Endothelial cell (in vitro differentiated cells): ENCODE measurements at regions not wholly inside any gene's neighbourhood (a gene's known extent, or its start where the extent isn't known, plus 50 kb on each side); places are given as distances from the start of the nearest gene placed in this dataset.
"Not testable (repeated sequence)": the region's sequence is repeated elsewhere in the genome, so short reads cannot be mapped to it uniquely, and the experiment has no call there.

ENCODE experiments used
- DNase-seq: peaks from one replicate; pipeline ENCODE4 v3.0.0; 2021; ENCODE audit warnings: low spot score
- H3K27ac Mint-ChIP-seq: one replicate; pipeline ENCODE4 v1.8.0; 2021; ENCODE audit warnings: mixed read lengths, inconsistent platforms; ENCODE audit not compliant: unreplicated experiment
- H3K27me3 Mint-ChIP-seq: one replicate; pipeline ENCODE4 v1.8.0; 2021; ENCODE audit warnings: mild to moderate bottlenecking, moderate library complexity, mixed read lengths, inconsistent platforms; ENCODE audit not compliant: unreplicated experiment
- H3K36me3 Mint-ChIP-seq: one replicate; pipeline ENCODE4 v1.8.0; 2021; ENCODE audit warnings: mild to moderate bottlenecking, low read depth, mixed read lengths, inconsistent platforms; ENCODE audit not compliant: unreplicated experiment
- H3K4me1 Mint-ChIP-seq: one replicate; pipeline ENCODE4 v1.8.0; 2021; ENCODE audit warnings: mild to moderate bottlenecking, mixed read lengths, inconsistent platforms; ENCODE audit not compliant: unreplicated experiment
- H3K4me3 Mint-ChIP-seq: one replicate; pipeline ENCODE4 v1.8.0; 2021; ENCODE audit warnings: mild to moderate bottlenecking, mixed read lengths, inconsistent platforms; ENCODE audit not compliant: unreplicated experiment
- H3K9me3 Mint-ChIP-seq: one replicate; pipeline ENCODE4 v1.8.0; 2021; ENCODE audit warnings: mixed read lengths, inconsistent platforms; ENCODE audit not compliant: unreplicated experiment
- TF ChIP-seq, protein P1 (sequence below): fragments of 200-600 bp; sonication (generic); IDR thresholded peaks from one replicate; pipeline ENCODE4 v1.5.0; 2021; ENCODE audit warnings: antibody characterized with exemption; ENCODE audit not compliant: unreplicated experiment

DNA sequence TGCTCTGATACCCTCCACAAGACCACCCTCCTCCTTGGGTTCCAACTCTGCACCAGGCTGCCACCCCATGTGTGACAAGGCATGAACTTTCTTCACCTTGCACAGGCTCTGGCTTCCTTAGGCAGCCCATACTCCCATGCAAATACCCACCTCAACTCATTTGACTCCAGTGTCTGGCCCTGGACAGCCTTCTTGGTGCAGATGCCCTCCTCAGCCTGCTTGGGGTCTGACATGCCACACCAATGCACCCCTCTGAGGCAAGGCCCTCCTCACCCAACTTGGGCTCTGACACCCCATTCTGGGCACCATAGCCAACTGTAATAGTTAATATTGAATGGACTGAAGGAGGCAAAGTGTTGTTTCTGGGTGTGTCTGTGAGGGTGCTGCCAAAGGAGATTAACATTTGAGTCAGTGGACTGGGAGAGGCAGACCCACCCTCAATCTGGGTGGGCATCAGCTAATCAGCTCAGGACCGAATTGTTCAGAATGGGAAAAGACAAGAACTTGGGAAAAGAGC lies 115.0 kb upstream of the EPB41L4A start:
- peaks cover 2% of the 10 kb centered on the region for H3K27me3 Mint-ChIP-seq
- no peak for DNase-seq
- H3K9me3 Mint-ChIP-seq: no peaks in the 10 kb centered on the region
- H3K27ac Mint-ChIP-seq: no peak overlapping the region
- H3K4me1 Mint-ChIP-seq: peaks cover 14% of the 10 kb centered on the region
- no peak overlapping the region for H3K4me3 Mint-ChIP-seq
- TF ChIP-seq, protein P1, sequence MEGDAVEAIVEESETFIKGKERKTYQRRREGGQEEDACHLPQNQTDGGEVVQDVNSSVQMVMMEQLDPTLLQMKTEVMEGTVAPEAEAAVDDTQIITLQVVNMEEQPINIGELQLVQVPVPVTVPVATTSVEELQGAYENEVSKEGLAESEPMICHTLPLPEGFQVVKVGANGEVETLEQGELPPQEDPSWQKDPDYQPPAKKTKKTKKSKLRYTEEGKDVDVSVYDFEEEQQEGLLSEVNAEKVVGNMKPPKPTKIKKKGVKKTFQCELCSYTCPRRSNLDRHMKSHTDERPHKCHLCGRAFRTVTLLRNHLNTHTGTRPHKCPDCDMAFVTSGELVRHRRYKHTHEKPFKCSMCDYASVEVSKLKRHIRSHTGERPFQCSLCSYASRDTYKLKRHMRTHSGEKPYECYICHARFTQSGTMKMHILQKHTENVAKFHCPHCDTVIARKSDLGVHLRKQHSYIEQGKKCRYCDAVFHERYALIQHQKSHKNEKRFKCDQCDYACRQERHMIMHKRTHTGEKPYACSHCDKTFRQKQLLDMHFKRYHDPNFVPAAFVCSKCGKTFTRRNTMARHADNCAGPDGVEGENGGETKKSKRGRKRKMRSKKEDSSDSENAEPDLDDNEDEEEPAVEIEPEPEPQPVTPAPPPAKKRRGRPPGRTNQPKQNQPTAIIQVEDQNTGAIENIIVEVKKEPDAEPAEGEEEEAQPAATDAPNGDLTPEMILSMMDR: no peak
- H3K36me3 Mint-ChIP-seq: no peaks in the 10 kb centered on the region

DNA sequence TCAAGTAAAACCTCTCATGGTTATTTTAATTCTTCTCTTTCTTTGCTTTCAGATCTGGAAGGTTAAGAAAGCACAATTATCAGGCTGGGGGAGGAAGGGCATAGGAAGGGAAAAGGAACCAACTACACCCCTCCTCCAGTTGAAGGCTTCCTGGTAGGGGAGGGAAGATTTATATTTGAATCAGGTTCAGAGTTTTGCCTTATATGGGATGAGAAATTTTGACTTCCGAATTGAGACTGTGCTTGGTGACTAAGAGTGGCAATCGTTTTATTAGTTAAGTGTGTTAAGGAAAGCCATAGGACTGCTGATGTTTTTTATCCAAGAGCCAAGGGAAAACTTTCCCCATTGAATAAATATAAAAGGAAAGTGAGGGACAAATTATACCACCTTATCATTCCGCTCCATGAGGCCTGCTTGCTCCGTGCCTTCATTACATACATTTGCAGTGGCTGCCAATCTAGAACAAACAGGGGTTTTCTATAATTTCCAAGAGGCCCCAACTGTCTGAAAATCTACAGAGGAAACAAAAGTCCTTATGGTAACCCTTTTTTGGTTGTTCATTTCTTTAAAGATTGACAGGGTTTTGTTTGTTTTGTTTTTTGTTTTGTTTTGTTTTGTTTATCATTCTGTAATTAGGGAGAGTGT lies 115.7 kb upstream of the EPB41L4A start:
- Mint-ChIP-seq H3K4me3 (no peak overlapping the region), H3K27ac (no peak overlapping the region), H3K4me1 (peaks cover 14% of the 10 kb centered on the region), H3K27me3 (peaks cover under 1% of the 10 kb centered on the region), H3K36me3 (no peaks in the 10 kb centered on the region), H3K9me3 (no peaks in the 10 kb centered on the region)
- no peak for DNase-seq
- TF ChIP-seq, protein P1: no peak

DNA sequence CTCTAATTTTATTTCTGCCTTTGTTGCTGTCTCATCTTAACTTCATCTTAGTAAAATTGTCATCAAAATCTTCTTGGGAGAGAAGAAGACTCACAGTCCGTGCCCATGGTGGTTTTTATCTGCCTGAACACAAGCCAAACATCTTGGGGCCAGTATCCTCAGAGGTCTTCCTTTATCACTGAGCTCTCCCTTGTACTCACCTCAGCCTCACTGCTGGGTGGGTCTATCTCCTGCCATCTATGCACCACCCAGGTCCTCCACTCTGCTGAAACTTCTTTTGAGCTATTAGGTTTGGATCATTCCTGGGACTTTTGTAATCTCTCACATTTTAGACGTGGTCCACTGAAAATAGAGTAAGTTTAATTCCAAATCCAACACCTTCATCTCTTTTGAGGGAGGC lies 116.3 kb upstream of the EPB41L4A start:
- H3K4me3 Mint-ChIP-seq: no peak overlapping the region
- DNase-seq: no peak
- H3K27me3 Mint-ChIP-seq: no peaks in the 10 kb centered on the region
- peaks cover 14% of the 10 kb centered on the region for H3K4me1 Mint-ChIP-seq
- H3K9me3 Mint-ChIP-seq: no peaks in the 10 kb centered on the region
- H3K36me3 Mint-ChIP-seq: no peaks in the 10 kb centered on the region
- TF ChIP-seq, protein P1: no peak
- H3K27ac Mint-ChIP-seq: no peak overlapping the region

DNA sequence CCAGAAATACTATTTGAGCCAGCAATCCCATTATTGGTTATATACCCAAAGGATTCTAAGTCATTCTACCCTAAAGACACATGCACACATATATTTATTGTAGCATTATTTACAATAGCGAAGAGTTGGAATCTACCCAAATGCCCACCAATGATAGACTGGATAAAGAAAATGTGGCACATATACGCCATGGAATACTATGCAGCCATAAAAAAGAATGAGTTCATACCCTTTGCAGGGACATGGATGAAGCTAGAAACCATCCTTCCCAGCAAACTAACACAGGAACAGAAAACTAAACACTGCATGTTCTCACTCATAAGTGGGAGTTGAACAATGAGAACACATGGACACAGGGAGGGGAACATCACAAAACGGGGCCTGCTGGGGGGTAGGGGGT lies 125.5 kb upstream of the EPB41L4A start:
- not testable (repeated sequence) for H3K27me3 Mint-ChIP-seq, H3K4me3 Mint-ChIP-seq, H3K4me1 Mint-ChIP-seq, H3K9me3 Mint-ChIP-seq, H3K36me3 Mint-ChIP-seq, DNase-seq, H3K27ac Mint-ChIP-seq

DNA sequence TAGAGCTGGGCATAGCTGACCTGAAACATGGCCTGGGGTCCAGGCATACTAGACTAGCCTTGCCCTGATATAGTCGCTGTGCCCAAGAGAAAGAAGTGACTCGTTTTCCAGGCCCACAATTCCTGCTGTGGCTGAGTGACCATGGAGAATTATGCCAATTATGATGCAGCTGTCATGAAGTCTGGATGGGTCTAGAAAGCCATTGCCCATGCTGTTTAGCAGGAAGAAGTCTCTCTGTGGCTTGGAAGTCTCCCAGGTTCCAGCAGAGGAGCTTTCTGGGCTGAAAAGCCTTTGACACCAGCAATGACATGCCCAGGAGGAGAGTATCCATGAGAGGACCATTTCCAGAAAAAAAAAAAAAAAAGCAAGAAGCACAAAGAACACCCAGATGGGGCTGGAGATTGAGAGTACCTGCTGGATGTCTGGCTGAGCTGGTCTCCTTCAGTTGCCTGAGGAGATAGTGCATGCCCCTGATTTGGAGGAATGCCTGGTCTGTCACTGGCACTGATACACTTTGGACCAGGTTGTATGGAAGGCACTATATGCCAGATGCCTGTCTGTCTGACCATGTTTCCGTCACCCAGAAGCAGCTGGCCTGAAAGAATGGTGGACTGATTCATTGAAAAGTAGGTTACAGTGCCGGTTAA lies 128.0 kb upstream of the EPB41L4A start:
- H3K9me3 Mint-ChIP-seq: no peaks in the 10 kb centered on the region
- H3K36me3 Mint-ChIP-seq: no peaks in the 10 kb centered on the region
- DNase-seq: no peak
- H3K4me1 Mint-ChIP-seq: no peaks in the 10 kb centered on the region
- H3K27ac Mint-ChIP-seq: no peak overlapping the region
- peaks cover 2% of the 10 kb centered on the region for H3K27me3 Mint-ChIP-seq
- TF ChIP-seq, protein P1: no peak
- H3K4me3 Mint-ChIP-seq: no peak overlapping the region
